Glomerular endothelial cell (primary cell): ENCODE measurements at regions not wholly inside any gene's neighbourhood (a gene's known extent, or its start where the extent isn't known, plus 50 kb on each side); places are given as distances from the start of the nearest gene placed in this dataset.
"Not testable (repeated sequence)": the region's sequence is repeated elsewhere in the genome, so short reads cannot be mapped to it uniquely, and the experiment has no call there.

Source experiments
- DNase-seq: peaks from one replicate; pipeline ENCODE4 v3.0.0-alpha.2; 2011; ENCODE audit warnings: low read depth, low spot score; ENCODE audit errors: extremely low read depth

DNA sequence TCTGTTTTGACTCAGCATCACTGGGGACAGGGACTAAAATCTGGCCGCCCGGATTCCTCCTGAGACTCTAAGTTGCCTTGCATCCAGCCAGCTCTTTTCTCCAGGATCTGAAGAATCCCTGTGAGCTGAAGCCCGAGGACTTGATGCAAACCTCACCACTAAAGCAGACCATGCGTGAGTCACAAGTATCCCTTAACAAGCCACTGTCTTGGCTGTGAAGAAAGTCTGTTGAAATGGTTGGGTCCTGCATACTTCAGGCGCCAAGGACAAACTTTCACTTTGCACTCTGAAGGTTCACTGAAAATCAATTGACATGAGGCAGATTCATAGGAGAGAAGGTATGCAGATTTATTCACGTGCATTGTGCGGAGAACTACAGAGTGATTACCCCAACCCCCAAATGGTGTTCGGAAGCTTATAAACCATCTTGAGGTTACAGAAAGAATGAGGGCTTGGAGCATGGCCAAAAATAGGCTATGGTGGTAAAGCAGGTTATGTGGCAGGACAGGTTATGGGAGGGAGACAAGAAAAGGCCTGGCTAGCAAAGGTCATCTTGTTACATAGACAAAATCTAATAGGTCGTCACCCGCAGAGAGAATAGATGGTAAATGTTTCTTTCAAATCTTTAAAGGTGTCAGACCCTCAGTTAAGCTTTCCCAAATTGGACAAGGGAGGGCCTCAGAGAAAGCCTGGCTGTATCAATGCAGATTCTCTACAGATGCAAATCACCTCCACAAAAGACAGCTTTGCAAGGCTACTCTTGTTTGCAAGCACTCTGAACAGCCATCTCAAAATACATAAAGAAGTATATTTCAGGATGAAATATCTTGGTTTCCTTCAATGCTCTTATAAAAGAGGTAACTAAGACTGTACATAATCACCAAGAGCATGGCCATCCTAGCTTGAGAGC, 126.3 kb upstream of the PLAAT1 start:
- no peak for DNase-seq

DNA sequence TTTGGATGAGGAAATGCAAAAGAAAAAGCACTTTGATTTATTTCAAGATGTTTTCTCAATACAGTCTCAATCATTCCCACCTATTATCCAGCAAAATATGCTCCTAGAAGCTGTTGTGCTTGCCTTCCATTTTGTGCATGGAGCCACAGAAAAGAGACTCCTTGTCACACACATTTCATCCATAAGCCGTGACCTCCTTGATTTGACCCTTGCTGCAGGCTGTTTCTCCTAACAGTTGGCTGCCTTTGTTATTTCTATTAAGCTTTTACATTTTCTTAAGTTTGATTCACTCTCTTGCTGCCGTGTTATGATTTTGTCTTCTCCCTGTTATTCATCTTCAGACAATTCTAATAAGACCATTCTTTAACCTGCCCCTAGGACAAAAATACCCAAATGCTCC, 124.2 kb upstream of the PLAAT1 start:
- no peak for DNase-seq

DNA sequence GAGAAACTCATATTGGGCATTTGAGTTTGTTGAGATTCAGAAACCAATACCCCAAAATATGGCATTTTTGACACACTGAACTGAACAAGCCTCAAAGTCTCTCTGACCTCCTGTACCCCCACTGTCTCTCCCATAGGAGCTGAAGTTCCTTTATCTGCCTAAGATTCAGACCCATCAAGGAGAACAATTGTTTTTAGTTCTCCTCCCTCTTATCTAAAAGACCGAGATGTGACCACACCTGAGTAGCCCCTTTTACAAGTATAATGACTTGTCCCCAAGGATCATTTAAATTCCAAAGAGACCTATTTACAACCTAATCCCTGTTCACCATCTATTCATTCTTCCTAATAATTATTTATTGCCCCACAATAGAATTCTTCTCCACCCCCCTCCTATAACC, 122.1 kb upstream of the PLAAT1 start:
- no peak for DNase-seq

DNA sequence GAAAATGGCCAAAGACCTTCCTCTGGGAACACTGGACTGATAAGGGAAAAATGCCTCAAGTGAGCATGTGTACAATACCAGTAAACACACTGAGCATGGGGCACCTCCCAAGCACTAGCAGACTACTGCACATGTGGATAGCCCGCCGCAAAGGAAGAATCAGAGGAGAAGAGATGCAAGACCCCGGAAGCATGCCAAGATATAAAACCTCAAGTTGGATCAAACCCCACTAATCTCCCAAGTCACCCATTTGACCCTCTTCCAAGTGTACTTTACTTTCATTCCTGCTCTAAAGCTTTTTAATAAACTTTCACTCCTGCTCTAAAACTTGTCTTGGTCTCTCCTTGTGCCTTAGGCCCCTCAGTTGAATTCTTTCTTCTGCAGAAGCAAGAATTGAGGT, 121.1 kb upstream of the PLAAT1 start:
- no peak for DNase-seq

DNA sequence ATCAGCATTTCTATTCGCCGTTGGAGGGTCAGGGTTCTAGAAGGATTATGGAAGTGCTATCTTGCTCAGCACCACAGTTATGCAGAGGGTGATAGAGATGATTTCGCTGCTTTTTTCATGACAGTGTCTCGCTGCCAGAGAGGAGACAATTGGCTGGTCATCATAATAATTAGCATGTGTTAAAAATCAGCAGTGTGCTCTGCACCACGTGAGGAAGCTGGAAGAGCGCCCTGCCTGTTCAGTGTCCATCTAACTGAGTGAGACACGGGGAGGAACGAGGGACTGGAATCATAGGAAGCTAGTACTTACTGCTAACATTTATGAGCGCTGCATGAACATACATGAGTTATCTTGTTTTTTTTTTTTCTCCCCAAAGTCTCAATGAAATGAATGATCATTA, 116.2 kb upstream of the PLAAT1 start:
- DNase-seq, result no peak

DNA sequence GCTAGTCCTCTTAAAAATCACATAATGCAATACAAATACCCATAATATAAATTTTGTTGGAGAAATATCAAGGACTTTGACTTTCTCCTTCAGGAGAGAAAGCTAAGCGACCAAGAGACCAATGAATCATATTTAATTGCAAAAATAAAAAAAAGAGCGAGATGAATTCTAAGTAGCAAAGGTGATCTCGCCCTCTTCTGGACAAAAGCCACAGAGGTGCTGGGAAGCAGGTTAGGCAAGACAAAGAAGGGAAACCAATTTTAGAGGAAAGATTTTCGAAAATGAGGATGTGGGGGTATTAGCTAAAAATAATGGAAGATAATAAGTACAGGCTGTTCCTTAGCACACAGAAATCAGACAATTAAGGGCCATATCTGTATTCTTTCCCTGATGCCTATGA, 111.4 kb upstream of the PLAAT1 start:
- DNase-seq, result no peak

DNA sequence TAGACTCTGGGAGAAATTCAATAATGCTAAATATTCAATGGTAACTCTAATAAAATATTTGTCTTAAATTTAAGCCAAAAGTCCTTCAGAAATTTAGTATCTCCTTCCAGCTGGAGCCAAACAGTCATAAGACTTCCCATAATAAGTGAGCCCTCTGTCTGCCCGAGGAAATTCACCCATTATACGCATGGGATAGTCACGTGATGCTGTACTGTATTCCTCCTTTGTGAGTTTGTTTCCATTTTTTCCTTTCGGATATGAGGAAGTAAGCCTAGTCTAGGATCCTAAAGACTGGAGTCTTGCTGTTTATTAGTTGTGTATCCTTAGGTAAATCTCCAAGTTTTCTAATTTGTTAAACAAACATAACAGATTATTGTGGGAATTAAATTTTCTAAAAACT, 110.4 kb upstream of the PLAAT1 start:
- DNase-seq, result no peak

DNA sequence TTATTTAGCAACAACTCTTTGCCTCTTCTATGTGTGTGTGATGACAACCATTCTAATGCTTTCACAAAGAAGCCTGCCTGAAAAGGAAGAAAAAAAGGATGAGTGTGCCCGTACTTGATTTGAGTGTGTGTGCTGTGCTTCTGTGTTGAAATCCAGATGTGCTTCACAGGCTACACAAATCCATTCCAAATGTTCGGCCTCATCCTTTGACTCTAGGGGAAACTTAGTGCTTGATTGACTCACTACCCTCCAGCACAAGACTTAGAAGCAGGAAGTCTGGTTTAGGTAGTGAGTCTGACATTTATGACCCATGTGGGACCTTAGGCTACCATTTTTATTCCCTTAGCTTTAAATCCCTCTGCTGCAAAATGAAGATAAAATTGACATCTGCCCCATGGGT, 108.8 kb upstream of the PLAAT1 start:
- DNase-seq, result no peak

DNA sequence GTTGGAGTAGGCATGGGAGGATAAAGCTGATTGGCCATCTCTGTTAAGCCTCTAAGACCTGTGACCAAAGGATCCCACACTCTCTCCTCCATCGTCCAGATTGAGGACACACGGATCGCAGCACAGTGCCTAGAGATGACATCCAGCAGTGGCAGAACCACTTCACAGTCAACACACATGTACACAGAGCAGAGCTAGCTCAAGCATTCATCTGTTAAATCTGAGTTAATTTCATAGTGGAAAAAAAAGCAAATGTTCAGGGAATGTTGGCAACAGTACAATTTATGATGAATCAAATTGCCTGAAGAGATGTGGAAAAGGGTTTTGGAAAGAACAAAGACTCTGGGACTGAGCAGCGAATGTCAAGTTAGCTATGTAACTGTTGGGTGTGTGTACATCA, 108.1 kb upstream of the PLAAT1 start:
- no peak for DNase-seq

DNA sequence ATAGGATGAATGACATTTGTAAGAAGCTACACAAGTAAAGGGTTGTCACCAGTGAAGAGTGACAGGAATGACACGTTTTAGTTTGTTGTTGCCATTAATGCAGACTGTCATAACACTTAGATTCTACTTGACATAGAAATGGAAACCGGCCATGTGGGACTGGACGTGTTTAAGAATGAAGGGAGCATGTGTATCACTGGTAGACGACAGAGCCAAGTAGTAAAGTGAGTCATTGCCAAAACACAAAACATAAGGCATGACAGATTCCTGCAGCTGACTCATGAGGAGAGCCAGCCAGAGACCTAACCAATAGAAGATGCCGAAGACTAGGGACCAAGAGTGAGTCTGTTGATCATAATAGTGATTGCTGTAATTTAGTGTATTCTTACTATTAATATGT, 106.2 kb upstream of the PLAAT1 start:
- DNase-seq, result no peak

DNA sequence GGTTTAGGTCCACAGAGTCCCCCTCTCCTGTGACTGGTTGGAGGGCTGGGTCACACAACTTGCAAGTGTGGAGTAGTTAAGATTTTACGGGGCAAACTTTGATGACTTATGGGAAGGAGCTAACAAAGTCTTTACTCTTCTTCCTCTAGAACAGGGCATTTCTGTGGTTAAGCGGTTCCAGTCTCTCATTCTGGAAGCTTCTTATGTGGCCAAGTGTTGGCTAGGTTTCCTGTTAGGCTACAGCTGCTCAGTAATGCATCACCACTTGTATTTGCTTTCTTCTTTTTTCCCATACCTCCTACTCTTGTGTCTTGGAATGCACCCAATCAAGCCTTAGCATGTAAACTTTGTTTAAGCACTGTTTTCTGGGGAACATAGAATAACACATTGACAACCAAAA, 100.6 kb upstream of the PLAAT1 start:
- DNase-seq, result no peak

DNA sequence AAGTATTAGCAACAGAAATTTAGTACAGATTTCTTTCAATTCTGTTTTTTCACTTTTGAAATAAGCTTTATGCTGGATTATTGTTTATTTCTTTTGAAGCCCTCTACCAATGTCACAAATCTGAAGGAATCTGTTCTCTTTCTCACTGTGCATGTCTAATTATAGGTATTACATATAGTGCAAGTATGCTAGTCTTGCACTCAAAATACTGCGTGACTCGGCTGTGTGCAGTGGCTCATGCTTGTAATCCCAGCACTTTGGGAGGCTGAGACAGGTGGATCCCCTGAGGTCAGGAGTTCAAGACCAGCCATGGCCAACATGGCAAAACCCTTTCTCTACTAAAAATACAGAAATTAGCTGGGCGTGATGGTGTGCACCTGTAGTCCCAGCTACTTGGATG, 95.8 kb upstream of the PLAAT1 start:
- no peak for DNase-seq

DNA sequence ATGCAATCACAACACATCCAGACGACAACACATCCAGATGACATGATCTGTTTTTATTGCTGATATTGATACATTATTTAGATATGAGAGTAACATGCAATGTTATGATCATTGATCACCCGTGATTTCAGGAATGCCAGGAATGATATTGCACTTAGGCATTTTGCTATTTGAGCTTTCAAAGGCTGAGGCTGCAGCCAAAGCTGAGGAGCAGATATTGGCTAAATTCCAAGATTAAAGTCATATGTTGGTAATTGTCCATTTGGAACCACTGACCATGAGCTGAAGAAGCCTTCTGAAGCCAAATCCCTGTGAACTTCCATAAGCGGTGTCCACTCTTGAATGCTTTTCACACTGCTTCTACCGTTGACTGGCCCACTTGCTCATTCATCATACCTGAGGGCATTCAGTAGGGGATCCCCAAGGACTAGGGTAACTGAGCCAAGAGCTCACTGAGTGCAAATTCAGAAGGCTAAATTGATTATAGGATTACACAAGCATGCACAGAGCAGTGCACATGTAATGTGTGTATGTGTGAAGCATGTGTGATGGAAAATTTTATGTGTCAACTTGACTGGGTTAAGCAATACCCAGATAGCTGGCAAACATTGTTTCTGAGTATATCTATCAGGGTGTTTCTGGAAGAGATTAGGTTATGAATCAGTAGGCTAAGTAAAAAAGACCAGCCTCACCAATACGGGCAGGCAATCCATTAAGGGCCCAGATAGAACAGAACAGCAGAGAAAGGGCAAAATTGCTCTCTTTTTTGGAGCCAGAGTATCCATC, 92.1 kb upstream of the PLAAT1 start:
- DNase-seq, result no peak

DNA sequence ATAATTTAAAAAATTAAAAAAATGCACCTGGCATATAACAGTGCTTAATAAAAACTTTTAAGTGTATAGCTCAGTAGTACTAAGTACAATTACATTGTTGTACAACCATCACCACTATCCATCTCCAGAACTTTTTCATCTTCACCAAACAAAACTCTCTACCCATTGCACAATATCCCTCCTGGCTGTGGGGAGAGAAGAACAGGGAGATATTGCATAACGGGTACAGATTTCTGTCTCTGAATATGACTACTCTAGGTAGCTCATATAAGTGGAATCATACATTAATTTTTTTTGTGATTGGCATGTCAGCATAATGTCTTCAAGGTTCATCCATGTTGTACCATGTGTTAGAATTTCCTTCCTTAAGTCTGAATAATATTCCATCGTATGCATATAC, 91.0 kb upstream of the PLAAT1 start:
- no peak for DNase-seq

DNA sequence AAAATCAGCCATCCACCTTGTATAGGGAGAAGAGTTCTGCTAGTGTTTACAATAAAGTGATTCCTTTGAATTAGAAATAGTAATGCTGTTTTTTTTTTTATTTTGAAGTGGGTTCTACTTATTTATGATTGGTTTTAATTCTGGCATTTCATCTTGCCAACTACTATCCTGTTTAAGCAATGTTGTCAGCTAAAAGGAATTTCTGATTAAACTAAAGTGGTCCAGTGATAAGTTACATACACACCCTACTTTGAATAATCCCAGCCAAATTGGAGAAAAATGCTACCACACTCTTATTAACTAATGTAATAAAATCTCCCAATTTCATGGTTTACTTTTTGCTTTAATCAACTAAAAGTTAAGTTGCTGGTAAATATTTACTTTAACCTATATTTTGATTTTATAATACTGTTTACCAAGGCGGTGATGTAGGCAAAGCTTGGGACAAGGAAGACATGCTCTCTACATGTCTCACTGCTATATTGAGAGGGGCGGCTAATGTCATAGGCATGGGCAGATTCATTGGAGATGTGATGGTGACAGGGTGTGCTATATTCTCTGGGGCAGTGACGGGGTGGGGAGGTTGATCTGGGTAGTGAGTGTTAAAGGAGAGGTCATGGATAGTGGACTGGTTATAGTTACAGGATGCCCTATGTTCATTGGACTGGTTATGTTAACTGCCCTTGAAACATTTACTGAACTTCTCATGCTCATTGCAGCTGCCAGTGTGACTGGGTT, 85.8 kb upstream of the PLAAT1 start:
- not testable (repeated sequence) for DNase-seq

DNA sequence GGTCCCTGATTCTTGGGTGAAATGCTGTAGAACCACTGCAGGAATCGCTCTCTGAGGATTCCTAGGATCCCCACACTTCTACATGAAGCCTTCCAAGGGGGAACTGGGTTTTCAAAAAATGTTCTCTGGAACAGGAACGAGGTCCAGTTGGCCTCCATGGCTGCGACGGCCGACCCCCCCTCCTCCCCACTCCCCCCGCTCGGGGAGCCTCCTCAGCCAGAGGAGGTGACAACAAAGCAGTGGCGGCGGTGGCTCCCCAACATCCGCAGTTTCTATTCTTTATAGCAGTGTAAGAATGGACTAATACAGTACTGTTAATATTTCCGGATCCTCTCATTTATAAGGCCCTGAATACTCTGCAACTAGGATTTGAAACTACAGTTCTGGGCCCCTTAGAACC, 84.0 kb upstream of the PLAAT1 start:
- no peak for DNase-seq

DNA sequence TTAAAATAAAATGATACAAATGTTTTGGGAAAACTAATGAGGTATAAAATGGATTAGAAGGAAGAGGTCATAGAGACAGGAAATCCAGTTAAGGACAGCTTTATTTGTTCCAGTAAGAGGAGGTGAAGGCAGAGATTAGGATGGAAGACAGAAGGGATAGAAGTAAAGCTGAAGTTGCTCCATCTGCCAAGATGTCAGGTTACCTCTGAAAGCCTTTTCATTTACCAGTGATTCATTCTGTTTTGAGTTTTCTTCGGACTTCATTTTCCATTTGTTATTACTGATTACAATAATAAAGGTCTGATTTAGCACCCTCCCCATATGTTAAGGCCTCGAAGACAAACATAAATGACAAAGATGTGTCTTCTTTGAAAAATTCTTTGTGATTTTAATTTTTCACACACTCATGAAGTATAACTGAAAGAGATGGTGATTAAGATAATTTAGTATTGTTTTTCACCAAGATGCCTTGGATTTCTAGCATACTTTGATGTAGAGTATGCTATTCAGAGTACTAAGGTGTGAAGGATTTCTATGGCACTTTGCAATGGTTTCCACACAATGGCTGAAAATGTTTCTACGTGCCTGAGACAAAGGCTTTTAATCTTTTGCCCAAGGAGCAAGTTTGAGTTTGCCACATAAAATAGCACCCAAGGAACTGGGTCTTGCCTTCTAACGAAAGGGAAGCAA, 75.4 kb upstream of the PLAAT1 start:
- DNase-seq, result no peak

DNA sequence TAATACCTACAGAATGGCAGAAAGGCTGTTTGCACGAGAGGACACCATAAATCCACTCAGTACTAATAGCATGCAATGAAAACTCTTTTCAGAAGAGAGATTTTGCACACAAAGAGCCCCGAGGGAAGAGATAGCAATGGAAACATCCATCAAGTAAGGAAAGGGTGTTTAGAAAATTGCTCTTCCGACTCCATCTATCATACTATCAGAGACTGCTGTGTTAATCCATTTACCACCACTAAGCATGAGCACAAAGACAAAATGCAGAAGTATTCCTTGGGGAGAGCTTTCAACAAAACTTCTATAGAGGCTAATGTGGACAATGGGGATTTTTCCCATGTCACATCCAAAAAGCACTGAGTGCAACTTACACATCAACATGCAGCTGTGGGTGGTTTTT, 72.1 kb upstream of the PLAAT1 start:
- no peak for DNase-seq

DNA sequence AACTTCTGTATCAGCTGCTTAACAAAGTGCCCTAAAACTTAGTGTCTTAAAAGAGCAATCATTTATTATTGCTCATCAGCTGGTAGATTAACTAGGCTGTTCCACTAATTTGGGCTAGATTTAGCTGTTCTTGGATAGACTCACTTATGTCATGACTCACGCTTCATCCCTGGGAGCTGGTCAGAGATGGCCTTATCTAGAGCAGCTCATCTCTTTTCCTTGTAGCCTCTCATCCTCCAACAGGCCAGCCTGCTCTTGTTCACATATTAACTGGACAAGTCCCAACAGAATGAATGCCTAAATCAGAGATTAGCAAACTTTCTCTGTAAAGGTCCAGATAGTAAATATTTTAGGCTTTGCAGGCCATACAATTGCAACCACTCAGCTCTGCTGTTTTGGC, 66.9 kb upstream of the PLAAT1 start:
- no peak for DNase-seq

DNA sequence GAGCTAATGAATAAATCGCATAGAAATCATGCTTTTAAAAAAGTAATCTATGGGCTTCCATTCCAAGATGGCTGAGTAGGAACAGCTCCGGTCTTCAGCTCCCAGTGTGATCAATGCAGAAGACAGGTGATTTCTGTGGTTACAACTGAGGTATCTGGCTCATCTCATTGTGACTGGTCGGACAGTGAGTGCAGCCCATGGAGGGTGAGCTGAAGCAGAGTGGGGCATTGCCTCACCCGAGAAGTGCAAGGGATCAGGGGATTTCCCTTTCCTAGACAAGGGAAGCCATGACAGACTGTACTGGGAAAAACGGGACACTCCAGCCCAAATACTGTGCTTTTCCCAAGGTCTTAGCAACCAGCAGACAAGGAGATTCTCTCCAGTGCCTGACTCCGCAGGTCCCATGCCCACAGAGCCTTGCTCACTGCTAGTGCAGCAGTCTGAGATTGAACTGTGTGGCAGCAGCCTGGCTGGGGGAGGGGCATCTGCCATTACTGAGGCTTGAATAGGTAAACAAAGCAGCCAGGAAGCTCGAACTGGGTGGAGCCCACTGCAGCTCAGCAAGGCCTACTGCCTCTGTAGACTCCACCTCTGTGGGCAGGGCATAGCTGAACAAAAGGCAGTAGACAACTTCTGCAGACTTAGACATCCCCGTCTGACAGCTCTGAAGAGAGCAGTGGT, 61.5 kb upstream of the PLAAT1 start:
- not testable (repeated sequence) for DNase-seq
